GM23248 (cell line): ENCODE measurements at regions not wholly inside any gene's neighbourhood (a gene's known extent, or its start where the extent isn't known, plus 50 kb on each side); places are given as distances from the start of the nearest gene placed in this dataset.

Experiments used
- DNase-seq: peaks from one replicate; pipeline ENCODE4 v3.0.0-alpha.2; 2015
- H2AFZ ChIP-seq: fragments of 200-600 bp; sonication (generic); 2 replicates; pipeline ENCODE4 v1.6.1; 2016; ENCODE audit warnings: antibody characterized with exemption
- H3F3A ChIP-seq: fragments of 200-600 bp; sonication (generic); 2 replicates; pipeline ENCODE4 v1.6.1; 2016; ENCODE audit warnings: mild to moderate bottlenecking, antibody characterized with exemption, mixed run types; ENCODE audit not compliant: insufficient read depth
- H3K27ac ChIP-seq: fragments of 200-600 bp; sonication (generic); 2 replicates; pipeline ENCODE4 v1.5.1; 2016; ENCODE audit warnings: mild to moderate bottlenecking
- H3K27me3 ChIP-seq: fragments of 200-600 bp; sonication (generic); replicated peaks from 2 replicates; pipeline ENCODE4 v1.6.1; 2016; ENCODE audit warnings: mild to moderate bottlenecking; ENCODE audit not compliant: insufficient read depth
- H3K36me3 ChIP-seq: fragments of 200-600 bp; sonication (generic); 2 replicates; pipeline ENCODE4 v1.6.1; 2016; ENCODE audit warnings: low read depth, mild to moderate bottlenecking
- H3K4me1 ChIP-seq: fragments of 200-600 bp; sonication (generic); 2 replicates; pipeline ENCODE4 v1.6.1; 2016; ENCODE audit warnings: mild to moderate bottlenecking; ENCODE audit not compliant: insufficient read depth
- H3K4me2 ChIP-seq: fragments of 200-600 bp; sonication (generic); one replicate; pipeline ENCODE4 v1.6.1; 2016; ENCODE audit warnings: mild to moderate bottlenecking; ENCODE audit not compliant: unreplicated experiment
- H3K4me3 ChIP-seq: fragments of 200-600 bp; sonication (generic); 2 replicates; pipeline ENCODE4 v1.5.1; 2016; ENCODE audit warnings: mild to moderate bottlenecking
- H3K79me2 ChIP-seq: fragments of 200-600 bp; sonication (generic); 2 replicates; pipeline ENCODE4 v1.6.1; 2016; ENCODE audit warnings: mild to moderate bottlenecking; ENCODE audit not compliant: insufficient read depth
- H3K9ac ChIP-seq: fragments of 200-600 bp; sonication (generic); 2 replicates; pipeline ENCODE4 v1.6.1; 2016; ENCODE audit warnings: mild to moderate bottlenecking
- H3K9me2 ChIP-seq: fragments of 200-600 bp; sonication (generic); 2 replicates; pipeline ENCODE4 v1.6.1; 2016; ENCODE audit warnings: mixed run types, mild to moderate bottlenecking, moderate library complexity; ENCODE audit not compliant: insufficient read depth
- H3K9me3 ChIP-seq: fragments of 200-600 bp; sonication (generic); one replicate; pipeline ENCODE4 v1.6.1; 2017; ENCODE audit warnings: low read depth
- H4K20me1 ChIP-seq: fragments of 200-600 bp; sonication (generic); 2 replicates; pipeline ENCODE4 v1.6.0; 2016; ENCODE audit not compliant: insufficient read depth
- EZH2 ChIP-seq: fragments of 200-600 bp; sonication (generic); IDR thresholded peaks from 2 replicates; pipeline ENCODE4 v1.6.1; 2018; ENCODE audit warnings: antibody characterized with exemption, mild to moderate bottlenecking; ENCODE audit not compliant: insufficient read depth, poor library complexity, severe bottlenecking
- EZH2phosphoT487 ChIP-seq: fragments of 200-600 bp; sonication (generic); IDR thresholded peaks from 2 replicates; pipeline ENCODE4 v1.6.1; 2018; ENCODE audit warnings: antibody characterized with exemption, moderate library complexity, mild to moderate bottlenecking, low read depth; ENCODE audit not compliant: insufficient read depth
- WGBS, 2 experiments: methylation state at CpG; one replicate each; pipeline ENCODE4 v1.1.6; 2015 to 2017; ENCODE audit warnings: low lambda C conversion rate in 2 of 2, low coverage in 1 of 2; ENCODE audit errors: missing lambda C conversion rate in 2 of 2; 5-methylcytosine and 5-hydroxymethylcytosine counted together
- in situ Hi-C: fragments of 300-500 bp; cut with MboI; formaldehyde crosslinking; loops from 2 replicates; pipeline ENCODE4 v1.15.0; 2020

- Histone ChIP-seq H3F3A (no peaks in the 10 kb centered on the region), H3K27ac (no peak overlapping the region), H3K4me2 (no peak overlapping the region), H3K9ac (no peak overlapping the region), H3K9me2 (no peaks in the 10 kb centered on the region), H3K4me1 (no peaks in the 10 kb centered on the region), H3K4me3 (no peak overlapping the region), H3K27me3 (no peaks in the 10 kb centered on the region), H3K36me3 (no peaks in the 10 kb centered on the region), H2AFZ (no peak overlapping the region), H3K79me2 (no peaks in the 10 kb centered on the region), H3K9me3 (no peaks in the 10 kb centered on the region), H4K20me1 (no peaks in the 10 kb centered on the region)
- in situ Hi-C loops, result no loop called here
- DNase-seq, result no peak
- TF ChIP-seq EZH2 (no peak), EZH2phosphoT487 (no peak)
Observed at GRCh38 chr4:12933760-12934221, 550.3 kb downstream of the RAB28 start.

- Histone ChIP-seq H3K79me2 (no peaks in the 10 kb centered on the region), H3K9me3 (no peaks in the 10 kb centered on the region), H3K4me2 (no peak overlapping the region), H3K27ac (no peak overlapping the region), H4K20me1 (no peaks in the 10 kb centered on the region), H3F3A (no peaks in the 10 kb centered on the region), H3K9me2 (no peaks in the 10 kb centered on the region), H3K27me3 (no peaks in the 10 kb centered on the region), H3K36me3 (no peaks in the 10 kb centered on the region), H2AFZ (no peak overlapping the region), H3K9ac (no peak overlapping the region), H3K4me1 (no peaks in the 10 kb centered on the region), H3K4me3 (no peak overlapping the region)
- DNase-seq, result no peak
- TF ChIP-seq EZH2phosphoT487 (no peak), EZH2 (no peak)
- WGBS, 2 experiments, result 11 to 15% methylated on average over 4 of the region's 4 CpGs
- in situ Hi-C loops, result no loop called here
Observed at GRCh38 chr4:12932203-12932788, 551.8 kb downstream of the RAB28 start.

- no peaks in the 10 kb centered on the region for H3K27me3 ChIP-seq
- in situ Hi-C loops, result no loop called here
- H3K4me1 ChIP-seq, result no peaks in the 10 kb centered on the region
- WGBS, 2 experiments, result 0% methylated on average over 1 of the region's 1 CpG
- no peaks in the 10 kb centered on the region for H3K79me2 ChIP-seq
- no peaks in the 10 kb centered on the region for H4K20me1 ChIP-seq
- no peak overlapping the region for H3K4me2 ChIP-seq
- no peak overlapping the region for H3K9ac ChIP-seq
- no peak for DNase-seq
- no peak overlapping the region for H3K27ac ChIP-seq
- no peaks in the 10 kb centered on the region for H3K9me3 ChIP-seq
- no peaks in the 10 kb centered on the region for H3K9me2 ChIP-seq
- no peak overlapping the region for H2AFZ ChIP-seq
- no peak for TF ChIP-seq EZH2
- no peak for TF ChIP-seq EZH2phosphoT487
- H3F3A ChIP-seq, result no peaks in the 10 kb centered on the region
- no peaks in the 10 kb centered on the region for H3K36me3 ChIP-seq
- no peak overlapping the region for H3K4me3 ChIP-seq
Observed at GRCh38 chr4:12929784-12930183, 554.4 kb downstream of the RAB28 start.

- no peaks in the 10 kb centered on the region for H3K9me3 ChIP-seq
- no peaks in the 10 kb centered on the region for H3K36me3 ChIP-seq
- no peak overlapping the region for H3K4me3 ChIP-seq
- H3K27ac ChIP-seq, result no peak overlapping the region
- H3K27me3 ChIP-seq, result no peaks in the 10 kb centered on the region
- H4K20me1 ChIP-seq, result no peaks in the 10 kb centered on the region
- no peak overlapping the region for H3K9ac ChIP-seq
- TF ChIP-seq EZH2phosphoT487, result no peak
- no peak for TF ChIP-seq EZH2
- no peaks in the 10 kb centered on the region for H3K4me1 ChIP-seq
- no peak overlapping the region for H3K4me2 ChIP-seq
- no peak overlapping the region for H2AFZ ChIP-seq
- in situ Hi-C loops, result no loop called here
- DNase-seq, result no peak
- H3K9me2 ChIP-seq, result no peaks in the 10 kb centered on the region
- H3K79me2 ChIP-seq, result no peaks in the 10 kb centered on the region
- no peaks in the 10 kb centered on the region for H3F3A ChIP-seq
Observed at GRCh38 chr4:12928751-12929150, 555.4 kb downstream of the RAB28 start.
